ENCODE measurements at regions not wholly inside any gene's neighbourhood (a gene's known extent, or its start where the extent isn't known, plus 50 kb on each side); places are given as distances from the start of the nearest gene placed in this dataset.
"Not testable (repeated sequence)": the region's sequence is repeated elsewhere in the genome, so short reads cannot be mapped to it uniquely, and the experiment has no call there.

DNA sequence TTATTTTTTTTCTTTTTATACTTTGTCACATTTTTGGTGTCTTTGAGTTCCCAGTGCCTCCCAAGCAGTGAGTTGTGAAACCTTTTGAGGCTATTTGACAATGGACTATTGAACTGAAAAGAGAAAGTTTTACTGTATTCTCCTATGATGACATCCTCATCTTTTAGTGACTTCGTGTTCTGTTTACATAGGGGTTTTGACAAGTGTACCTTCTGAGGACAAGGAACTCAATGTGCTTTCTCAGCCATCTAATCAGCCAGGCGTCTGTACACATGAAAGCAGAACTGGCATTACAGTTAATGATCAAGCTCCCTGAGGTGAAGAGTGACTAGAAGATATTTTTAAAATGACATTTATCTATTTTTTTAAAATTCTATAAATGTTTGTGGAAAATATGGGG, 175.5 kb downstream of the ANXA1 start:
- Histone ChIP-seq H3K27me3 (no peaks in the 10 kb centered on the region), H3K4me3 (no peak overlapping the region), H3K36me3 (no peaks in the 10 kb centered on the region), H3K4me1 (no peaks in the 10 kb centered on the region), H3K27ac (no peak overlapping the region), H3K9me3 (no peaks in the 10 kb centered on the region)
- intact Hi-C loops (cut with DNase I) = no loop called here
- DNase-seq (no peak), ATAC-seq (no peak)
- TF ChIP-seq, protein P1, sequence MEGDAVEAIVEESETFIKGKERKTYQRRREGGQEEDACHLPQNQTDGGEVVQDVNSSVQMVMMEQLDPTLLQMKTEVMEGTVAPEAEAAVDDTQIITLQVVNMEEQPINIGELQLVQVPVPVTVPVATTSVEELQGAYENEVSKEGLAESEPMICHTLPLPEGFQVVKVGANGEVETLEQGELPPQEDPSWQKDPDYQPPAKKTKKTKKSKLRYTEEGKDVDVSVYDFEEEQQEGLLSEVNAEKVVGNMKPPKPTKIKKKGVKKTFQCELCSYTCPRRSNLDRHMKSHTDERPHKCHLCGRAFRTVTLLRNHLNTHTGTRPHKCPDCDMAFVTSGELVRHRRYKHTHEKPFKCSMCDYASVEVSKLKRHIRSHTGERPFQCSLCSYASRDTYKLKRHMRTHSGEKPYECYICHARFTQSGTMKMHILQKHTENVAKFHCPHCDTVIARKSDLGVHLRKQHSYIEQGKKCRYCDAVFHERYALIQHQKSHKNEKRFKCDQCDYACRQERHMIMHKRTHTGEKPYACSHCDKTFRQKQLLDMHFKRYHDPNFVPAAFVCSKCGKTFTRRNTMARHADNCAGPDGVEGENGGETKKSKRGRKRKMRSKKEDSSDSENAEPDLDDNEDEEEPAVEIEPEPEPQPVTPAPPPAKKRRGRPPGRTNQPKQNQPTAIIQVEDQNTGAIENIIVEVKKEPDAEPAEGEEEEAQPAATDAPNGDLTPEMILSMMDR (IDR thresholded peaks at IDR 0.05) = no peak

DNA sequence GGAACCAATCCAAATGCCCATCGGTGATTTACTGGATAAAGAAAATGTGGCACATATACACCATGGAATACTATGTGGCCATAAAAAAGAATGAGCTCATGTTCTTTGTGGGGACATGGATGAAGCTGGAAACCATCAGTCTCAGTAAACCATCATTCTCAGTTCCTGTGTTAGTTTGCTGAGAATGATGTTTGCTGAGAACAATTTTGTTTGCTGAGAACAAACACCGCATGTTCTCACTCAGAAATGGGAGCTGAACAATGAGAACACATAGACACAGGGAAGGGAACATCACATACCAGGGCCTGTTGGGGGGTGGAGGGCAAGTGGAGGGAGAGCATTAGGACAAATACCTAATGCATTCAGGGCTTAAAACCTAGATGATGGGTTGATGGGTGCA, 185.5 kb downstream of the ANXA1 start:
- intact Hi-C loops (cut with DNase I); H3K27me3 ChIP-seq; H3K27ac ChIP-seq; H3K36me3 ChIP-seq; DNase-seq; ATAC-seq; H3K4me3 ChIP-seq; H3K9me3 ChIP-seq; H3K4me1 ChIP-seq: not testable (repeated sequence)

DNA sequence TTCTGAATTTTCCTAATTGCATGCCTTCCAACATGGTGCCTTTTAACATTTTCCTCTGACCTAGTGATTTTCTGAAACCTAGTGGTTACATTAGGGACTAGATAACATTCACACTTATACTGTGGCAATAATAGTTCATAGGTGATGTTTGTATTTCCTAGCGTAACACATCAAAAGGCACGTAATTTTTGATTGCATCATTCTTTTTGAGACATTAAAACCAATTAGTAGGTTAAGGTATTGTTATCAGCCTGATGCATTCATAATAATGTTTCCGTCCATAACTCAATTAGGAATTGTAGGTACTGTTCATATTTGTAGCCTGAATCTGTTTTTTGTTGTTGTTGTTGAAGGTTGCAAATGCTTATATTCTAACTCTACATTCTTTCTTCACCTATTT, 192.4 kb downstream of the ANXA1 start:
- no peak overlapping the region for H3K4me3 ChIP-seq
- ATAC-seq = no peak
- TF ChIP-seq, protein P1 (IDR thresholded peaks at IDR 0.05) = no peak
- no peaks in the 10 kb centered on the region for H3K9me3 ChIP-seq
- no peak for DNase-seq
- no peaks in the 10 kb centered on the region for H3K4me1 ChIP-seq
- intact Hi-C loops (cut with DNase I) = no loop called here
- H3K36me3 ChIP-seq = no peaks in the 10 kb centered on the region
- no peaks in the 10 kb centered on the region for H3K27me3 ChIP-seq
- no peak overlapping the region for H3K27ac ChIP-seq

DNA sequence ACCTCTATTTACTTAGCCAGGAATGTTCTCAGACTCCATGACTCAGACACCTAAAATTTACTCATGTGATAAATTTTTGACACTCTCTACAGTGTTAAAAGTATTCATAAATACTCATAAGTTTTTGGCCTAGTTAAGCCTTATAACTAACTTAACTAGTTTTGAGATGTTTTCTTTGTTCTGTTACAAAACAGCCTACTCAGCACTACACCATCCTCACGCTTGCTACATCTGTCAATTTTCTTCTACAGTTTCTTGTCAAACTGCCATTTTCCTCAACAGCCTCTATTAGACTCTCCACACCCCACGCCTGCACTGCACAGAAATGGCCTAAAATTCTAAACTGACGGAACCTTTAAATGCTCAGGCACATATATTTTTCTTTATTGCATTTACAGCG, 195.5 kb downstream of the ANXA1 start:
- no peak for DNase-seq
- H3K9me3 ChIP-seq = no peaks in the 10 kb centered on the region
- H3K27me3 ChIP-seq = no peaks in the 10 kb centered on the region
- no peaks in the 10 kb centered on the region for H3K4me1 ChIP-seq
- intact Hi-C loops (cut with DNase I) = no loop called here
- no peak for ATAC-seq
- TF ChIP-seq, protein P1 (IDR thresholded peaks at IDR 0.05) = no peak
- H3K27ac ChIP-seq = no peak overlapping the region
- no peaks in the 10 kb centered on the region for H3K36me3 ChIP-seq
- no peak overlapping the region for H3K4me3 ChIP-seq

DNA sequence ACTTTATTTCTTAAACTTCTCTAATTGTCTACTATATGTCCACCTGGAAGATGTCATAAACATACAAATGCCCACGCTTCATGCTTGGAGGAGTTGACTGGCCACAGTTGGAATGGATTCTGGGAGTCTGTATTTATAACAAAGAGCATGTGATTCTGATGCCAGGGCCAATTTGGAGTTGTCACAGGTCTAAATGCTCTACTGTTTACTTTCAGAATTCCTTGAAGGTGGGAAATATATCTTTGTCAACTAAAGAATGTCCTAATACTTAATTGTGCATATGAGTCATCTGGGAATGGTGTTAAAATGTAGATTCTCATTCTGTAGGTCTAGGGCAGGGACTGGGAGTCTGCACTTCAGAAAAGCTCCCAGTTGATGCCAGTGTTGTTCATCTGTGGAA, 196.1 kb downstream of the ANXA1 start:
- no peak overlapping the region for H3K27ac ChIP-seq
- ATAC-seq = no peak

DNA sequence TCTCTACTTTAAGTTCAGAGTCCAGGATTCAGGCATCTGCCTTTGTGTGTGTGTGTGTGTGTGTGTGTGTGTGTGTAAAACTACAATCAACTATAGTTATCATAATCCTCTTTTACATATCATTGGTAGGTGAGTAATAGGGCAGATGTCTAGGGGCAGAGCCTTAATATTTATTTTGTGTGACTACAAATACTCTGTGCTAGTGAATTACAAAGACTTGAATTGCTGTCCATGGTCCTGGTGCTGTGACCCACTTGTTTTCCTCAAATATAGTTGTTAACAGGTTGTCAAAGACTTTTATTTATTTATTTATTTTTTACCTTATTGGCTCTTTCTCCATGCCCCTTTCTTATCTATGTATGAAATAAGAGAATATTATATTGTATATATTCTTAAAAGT, 196.8 kb downstream of the ANXA1 start:
- ATAC-seq (no peak), DNase-seq (no peak)
- Histone ChIP-seq H3K27ac (no peak overlapping the region), H3K9me3 (no peaks in the 10 kb centered on the region), H3K4me1 (no peaks in the 10 kb centered on the region), H3K27me3 (no peaks in the 10 kb centered on the region), H3K36me3 (no peaks in the 10 kb centered on the region), H3K4me3 (no peak overlapping the region)
- TF ChIP-seq, protein P1 (IDR thresholded peaks at IDR 0.05) = no peak
- intact Hi-C loops (cut with DNase I) = no loop called here

More for the DNA sequence above, 196.1 kb downstream of the ANXA1 start:
- Histone ChIP-seq H3K4me1 (no peaks in the 10 kb centered on the region), H3K9me3 (no peaks in the 10 kb centered on the region), H3K36me3 (no peaks in the 10 kb centered on the region), H3K4me3 (no peak overlapping the region), H3K27me3 (no peaks in the 10 kb centered on the region)
- TF ChIP-seq, protein P1 (IDR thresholded peaks at IDR 0.05) = no peak
- intact Hi-C loops (cut with DNase I) = no loop called here
- DNase-seq = no peak
